CD4-positive, alpha-beta T cell treated with Interleukin-10 for 1 hour (primary cell): ENCODE measurements at regions not wholly inside any gene's neighbourhood (a gene's known extent, or its start where the extent isn't known, plus 50 kb on each side); places are given as distances from the start of the nearest gene placed in this dataset.
"Not testable (repeated sequence)": the region's sequence is repeated elsewhere in the genome, so short reads cannot be mapped to it uniquely, and the experiment has no call there.

Experiments
- DNase-seq: peaks from one replicate; pipeline ENCODE4 v3.0.0-alpha.2; 2020

DNA sequence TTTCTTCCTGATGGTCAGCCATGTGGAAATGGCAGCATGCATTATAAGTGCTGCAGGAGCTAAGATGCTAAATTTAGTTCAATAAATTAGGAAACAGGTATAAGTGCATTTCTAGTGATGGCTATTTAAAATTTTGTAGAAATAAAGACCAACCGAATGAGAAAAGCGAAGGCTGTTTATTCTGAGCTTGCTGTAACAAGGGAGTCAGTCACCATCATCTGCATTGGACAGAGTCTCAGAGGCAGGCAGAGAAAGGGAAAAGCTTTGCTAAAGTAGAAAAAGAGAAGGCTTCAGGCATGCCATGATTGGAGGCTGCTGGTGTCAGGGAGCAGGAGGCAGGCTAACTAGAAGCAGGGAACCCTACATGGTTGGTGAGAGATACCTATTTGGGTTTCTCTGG, 451.0 kb downstream of the EDEM1 start:
- no peak for DNase-seq

DNA sequence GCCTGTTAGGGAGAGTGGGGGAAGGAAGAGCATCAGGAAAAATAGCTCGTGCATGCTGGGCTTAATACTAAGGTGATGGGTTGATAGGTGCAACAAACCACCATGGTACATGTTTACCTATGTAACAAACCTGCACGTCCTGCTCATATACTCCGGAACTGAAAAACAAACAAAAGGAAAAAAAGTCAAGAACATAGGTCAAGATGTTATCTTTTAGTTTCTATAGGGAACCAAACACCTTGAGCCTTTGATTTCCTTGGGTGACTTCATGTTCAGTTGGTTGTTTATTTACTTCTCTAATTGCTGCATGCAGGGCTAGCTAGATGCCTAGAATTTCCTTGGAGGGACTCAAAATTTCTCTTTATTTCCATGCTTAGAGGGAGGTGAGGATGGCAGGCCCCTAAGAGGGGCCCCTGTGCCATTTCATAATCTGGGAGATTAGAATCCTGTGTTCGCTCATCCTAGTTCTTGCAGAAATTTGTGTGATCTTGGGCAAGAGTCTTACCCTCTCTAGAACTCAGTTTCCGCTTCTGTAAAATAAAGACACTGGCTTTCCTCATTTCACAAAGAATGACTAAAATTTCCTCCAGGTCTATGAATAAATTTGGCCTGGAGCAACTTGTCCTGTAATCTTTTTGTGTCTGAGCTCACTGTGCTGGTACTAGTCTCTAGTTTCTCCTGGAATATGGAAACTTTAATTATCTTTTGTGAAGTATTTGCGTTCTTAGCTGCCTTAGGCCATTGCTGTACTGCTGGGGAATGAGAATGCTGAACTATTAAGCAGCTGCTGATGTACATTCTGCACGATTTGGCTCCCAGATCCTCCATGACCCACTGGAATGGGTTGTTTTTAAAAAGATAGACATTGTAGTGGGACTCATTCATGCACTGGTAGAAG, 457.5 kb downstream of the EDEM1 start:
- DNase-seq: no peak

DNA sequence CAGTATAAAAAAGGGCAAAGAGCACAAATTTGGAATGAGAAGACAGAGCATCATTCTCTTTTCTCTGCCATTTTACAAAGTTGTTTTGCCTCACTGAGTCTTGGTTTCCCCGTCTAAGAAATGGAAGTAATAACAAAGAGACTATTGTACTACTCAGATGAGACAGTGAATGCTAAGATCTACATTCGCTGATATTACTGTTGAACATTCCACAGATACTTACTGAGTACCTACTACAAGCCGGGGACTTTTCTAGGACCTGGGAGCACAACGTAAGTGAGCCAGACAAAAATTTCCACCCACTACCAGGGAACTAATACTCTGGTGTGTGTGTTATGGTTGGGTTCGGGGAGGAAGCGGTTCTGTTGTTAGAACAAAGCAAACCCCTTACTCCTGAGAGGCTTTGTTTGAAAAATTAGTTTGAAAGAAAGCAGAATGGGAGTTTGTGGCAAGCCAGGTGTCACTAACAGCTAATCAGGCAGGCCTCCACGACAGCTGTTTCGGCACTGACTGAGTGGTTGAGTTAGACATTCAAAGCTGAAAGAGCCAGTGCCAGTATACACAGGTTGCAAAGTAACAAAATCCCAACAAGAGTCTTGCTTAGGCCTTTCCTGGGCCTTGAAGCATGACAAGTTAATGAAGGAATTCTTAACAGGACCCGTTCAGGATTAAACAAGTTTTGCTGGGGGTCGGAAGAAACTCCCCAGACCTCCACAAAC, 458.3 kb downstream of the EDEM1 start:
- no peak for DNase-seq

DNA sequence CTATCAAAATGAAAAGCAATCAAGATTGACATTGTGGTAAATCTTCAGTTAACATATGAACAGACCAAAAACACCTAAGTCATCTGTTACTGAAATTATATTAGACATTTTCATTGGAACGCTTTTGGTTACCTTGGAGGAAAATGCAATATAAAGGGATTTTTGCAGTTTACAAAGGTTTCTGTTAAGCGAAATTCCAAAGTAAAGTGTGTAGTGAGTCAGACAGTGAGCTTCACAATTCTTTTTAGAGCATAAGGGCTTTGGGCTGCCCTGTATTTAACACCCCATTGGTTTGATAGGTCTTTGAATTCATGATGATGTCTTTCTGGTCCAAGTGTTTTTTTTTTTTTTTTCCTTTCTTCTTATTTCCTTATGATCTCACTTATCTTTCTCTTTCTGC, 462.8 kb downstream of the EDEM1 start:
- no peak for DNase-seq

DNA sequence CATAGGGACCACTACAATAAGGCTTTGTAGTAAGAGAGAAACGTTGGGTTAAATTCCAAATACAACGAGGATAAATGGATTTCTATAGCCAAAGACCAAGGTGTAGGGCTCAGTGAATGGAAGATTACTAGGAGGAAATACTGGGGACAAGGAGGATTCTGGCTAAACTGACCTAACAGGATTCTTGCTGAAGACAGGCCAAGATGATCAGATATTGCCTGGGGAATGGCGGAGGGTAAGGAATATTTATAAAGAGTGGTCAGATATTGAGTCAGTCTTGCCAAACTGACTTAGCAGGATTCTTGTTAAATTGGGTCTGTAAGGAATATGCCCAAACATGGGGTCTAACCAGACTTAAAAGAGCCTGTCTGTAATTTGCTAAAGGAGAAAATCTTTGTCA, 463.8 kb downstream of the EDEM1 start:
- DNase-seq: no peak

DNA sequence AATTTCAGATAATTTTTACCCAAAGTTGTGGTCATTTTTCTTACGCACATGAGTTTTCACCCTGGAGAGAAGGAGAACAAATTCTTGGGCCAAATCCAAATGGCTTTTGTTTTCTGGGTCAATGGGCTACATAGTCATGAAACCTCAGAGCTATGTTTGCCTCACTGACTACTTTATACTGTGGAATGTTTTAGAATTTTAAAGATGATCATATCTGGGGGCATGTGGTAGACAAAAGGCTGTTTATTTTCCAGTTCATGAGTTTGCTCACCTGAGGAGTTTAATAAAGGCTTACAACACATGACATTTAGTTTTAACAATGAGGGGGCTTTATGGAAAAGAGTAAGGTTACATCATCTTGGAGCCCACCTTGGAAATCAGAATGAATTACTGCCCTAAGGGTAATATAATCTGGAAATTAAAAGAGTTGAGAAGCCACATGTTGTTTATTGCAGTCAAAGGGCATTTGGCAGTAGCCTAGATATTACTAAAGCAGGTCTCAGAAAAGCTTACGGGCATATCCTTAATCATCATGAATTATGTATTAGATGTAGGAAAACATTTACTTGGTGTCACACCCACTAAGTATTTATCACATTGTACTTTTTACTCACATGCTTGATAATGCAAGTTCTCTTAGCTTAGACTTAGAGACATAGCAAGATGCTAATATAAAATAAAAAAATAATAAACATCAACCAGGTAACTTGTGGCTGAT, 466.1 kb downstream of the EDEM1 start:
- no peak for DNase-seq

DNA sequence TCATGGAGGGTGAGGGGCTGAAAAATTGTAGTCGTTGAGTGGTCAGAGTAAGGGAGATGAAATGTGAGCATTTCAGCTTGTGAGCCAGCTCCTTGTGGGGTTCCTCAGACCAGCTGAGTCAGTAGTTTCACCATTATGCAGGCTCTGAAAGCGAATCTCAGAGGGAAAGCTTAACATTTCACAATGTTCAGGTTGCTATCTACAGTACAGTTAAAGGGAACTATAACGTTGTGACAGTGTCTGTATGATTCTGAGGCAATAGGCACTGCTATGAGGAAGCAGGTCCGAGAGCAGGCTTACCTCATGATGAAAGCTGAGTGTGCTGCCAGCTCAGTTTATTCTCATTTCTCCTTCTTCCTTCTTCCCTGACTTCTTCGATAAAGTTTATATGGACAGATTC, 469.6 kb downstream of the EDEM1 start:
- peak; percentile 8 for DNase-seq

DNA sequence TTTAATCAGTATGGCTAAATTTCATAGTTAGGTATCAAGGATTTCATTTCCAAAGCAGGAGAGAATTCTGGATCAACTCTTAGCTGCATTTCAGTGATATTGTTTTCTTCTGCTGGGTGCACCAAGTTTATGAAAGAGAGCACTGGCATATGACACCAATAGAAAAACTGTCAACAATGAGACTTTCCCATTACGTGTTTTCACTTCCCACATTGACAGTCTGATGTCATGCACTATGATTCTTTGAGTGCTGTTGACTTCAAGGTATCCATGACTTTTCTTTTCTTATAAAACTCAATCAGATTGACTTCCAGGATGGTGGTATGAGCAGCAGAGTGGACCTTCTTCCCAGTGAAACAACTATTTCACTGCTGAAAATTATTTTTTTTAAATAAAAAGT, 476.1 kb downstream of the EDEM1 start:
- DNase-seq: no peak

DNA sequence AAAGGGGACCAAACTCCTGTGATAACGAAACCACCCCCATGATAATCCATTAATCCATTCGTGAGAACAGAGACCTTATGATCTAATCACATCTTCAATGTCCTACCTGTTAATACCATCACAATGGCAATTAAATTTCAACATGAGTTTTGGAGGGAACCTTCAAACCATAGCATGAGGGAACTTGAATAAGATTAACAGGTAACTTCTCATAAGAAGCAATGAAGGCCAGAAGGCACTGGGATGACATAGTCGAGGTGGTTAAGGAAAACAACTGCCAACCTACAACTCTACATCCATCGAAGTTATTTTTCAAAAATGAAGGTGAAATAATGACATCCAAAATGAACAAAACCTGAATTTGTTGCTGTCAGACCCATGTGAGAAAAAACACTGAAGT, 478.9 kb downstream of the EDEM1 start:
- DNase-seq: no peak

DNA sequence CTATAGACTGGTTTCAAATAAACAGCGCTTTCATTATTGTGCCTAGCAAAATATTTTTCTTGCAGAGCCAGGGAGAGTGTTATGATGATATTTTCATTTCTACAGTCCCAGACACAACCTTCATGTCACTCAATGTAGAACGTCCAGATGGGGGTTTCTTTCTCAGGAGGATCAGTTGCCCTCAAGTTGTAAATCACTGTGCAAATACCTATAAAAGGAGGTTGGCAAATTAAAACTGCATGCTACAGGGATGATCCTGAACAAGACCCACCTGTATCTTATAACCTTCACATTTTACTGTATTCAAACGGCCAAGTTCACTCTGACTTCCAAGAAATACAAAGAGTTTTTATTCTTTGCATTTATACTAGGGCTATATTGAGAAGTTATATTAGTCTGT, 486.0 kb downstream of the EDEM1 start:
- no peak for DNase-seq

DNA sequence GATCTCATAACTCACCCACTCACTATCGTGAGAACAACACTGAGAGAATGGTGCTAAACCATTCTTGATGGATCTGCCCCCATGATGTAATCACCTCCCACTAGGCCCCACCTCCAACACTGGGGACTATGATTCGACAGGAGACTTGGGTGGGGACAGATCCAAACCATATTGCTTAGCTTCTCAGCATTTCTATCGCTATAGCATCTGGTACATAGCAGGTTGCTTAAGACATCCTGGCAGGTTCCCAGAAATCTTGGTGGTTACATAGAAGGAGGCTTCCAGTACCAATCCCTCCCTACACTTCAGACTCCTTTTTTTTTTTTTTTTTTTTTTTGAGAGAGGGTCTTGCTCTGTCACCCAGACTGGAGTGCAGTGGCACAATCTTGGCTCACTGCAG, 487.8 kb downstream of the EDEM1 start:
- DNase-seq: no peak

DNA sequence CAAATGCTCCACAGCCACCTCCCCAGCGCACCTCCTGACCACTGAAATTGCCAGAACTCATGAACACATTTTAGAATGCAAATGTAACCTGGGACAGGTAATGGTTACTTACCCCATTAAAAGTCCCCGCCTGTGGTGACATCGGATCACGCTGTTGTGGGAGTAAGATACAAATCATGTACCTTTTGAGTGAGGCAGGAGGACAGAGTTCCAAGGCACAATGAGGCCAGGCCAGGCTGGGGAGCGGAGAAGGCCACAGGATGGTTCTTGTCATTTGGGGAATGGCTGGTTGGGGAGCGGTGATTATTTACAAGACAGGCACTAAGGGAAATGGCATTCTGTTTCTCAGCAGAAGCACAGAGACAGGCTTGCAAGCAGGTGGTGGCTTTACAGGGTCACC, 490.0 kb downstream of the EDEM1 start:
- DNase-seq: no peak

DNA sequence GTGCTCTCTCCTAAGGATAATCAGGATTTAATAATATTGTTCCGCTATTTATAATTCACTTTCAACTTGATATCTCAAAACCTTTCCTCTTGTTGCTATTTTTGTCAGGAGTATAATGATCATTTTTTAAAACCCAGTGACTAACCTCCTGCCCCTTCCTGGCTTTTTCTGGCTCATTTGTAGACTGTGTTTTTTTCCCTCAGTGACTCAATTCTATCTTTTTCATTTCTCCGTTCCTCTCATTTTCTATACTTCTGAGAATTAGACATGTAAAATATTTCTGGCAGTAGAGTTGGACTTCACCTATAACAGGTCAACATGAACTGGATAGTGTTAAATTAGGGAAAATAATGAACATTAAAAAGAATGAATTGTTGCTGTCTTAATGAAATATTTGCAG, 490.7 kb downstream of the EDEM1 start:
- no peak for DNase-seq

DNA sequence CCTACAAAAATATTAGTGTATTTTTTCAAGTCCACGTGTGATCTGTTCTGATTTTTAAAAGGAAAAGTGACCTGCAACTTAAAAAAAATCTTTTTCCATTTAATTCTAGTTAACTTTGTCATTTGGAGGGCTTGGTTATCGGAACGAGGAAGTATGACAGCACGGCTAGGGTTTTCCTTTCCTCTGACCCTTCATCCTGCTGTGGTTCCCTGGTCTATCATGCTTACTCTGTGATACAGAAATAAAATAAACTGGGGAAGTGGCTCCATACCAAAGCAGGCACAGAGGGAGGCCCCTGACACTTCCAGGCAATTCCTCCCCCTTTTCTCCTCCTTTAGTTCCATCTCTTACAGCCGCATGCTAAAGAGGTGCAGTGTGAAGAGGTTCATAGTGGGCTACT, 491.3 kb downstream of the EDEM1 start:
- no peak for DNase-seq

DNA sequence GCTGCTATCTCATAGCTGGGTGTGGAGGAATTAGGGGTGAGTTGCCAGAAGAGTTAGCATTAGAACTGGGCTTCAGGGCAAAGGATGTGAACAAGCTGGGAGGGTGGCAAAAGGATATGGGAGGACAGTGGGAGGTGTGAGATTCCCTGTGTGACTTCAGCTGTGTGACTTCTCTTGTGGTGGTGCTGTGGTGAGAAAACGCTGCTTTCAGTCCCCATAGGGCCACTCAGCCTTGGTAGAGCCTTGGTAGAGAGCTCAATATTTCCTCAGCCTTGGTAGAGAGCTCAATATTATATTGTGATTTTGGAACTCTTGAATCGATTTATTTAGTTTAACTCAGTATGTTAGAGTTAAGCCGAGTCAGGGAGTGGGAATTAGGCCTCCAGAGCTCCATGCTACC, 499.7 kb downstream of the EDEM1 start:
- DNase-seq: no peak

DNA sequence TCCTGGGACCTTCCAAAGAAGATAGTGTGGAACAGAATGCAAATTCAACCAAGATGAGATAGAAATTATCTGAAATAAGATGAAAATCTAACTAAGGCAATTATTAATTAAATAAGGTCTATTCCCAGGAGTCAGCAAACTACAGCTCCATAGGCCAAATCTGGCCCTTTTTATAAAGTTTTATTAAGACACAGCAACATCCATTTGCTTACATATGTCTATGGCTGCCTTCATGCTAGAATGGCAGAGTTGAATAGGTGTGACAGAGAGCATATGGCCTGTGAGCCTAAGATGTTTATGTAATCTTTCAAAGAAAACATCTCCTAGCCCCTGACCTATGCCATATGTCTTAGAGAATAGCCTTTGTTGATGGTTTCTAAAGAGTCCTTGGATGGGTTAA, 503.0 kb downstream of the EDEM1 start:
- no peak for DNase-seq

DNA sequence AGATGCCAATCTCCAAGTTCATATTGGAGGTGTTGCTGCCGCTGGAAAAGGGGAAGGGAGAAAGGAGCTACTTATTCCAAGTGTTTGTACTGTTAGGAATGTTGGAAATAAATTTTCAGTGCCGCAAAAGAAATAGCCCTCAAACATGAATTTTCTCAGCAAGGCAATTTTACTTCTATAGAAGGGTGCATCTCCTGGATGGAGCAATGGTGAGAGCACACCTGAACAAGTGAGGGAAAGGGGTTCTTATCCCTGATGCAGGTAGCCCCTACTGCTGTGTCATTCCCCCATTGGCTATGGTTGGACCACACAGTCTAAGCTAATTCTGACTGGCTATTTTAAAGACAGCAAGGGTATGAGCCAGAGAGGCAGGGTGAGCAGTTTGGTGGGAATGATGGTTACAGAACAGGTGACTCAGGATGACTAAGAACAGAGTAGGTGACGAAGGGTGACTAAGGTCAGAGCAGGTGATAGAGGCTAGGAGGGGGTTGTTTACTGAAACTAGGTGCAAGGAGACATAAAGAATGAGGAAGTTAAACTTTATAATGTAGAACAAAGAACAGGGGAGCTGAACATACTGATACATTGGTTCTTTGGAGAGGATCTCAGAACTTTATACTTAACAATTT, 503.5 kb downstream of the EDEM1 start:
- DNase-seq: no peak

DNA sequence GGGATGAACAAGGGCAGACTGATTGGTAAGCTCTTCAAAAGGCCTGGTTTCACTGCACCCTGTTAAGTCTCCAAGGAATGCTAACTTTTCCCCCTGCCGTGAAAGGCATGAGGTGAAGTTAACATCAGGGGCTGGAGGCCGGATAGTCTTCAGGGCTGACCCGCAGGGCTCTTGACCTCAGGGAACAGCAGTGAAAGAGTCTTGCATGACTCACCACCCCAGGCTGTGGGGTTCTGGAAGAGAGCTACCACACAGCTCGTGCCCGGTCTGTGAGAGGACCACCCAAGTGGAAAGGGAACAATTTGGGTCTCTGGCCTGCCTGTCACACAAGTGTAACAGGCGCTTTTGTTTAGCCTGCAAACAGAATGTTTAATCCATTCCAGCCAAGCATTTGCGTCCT, 504.9 kb downstream of the EDEM1 start:
- DNase-seq: no peak

DNA sequence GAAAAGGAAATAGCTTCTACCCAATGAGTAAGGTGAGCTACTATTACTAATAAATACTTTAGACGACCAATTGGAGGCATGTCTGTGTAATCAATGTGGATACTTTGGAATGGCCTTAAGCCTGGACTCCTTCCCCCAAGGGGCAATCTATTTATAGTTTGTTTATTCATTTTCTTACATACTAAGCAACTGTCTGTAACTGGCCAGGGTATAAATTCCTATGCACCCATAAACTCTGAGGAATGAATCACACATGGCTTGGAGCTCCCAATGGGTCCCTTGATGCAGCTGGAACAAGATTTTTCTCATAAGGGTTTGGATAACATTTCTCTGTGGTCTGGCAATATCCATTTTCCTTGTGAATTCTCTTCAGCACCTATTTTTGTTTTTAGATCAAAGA, 506.8 kb downstream of the EDEM1 start:
- DNase-seq: no peak

DNA sequence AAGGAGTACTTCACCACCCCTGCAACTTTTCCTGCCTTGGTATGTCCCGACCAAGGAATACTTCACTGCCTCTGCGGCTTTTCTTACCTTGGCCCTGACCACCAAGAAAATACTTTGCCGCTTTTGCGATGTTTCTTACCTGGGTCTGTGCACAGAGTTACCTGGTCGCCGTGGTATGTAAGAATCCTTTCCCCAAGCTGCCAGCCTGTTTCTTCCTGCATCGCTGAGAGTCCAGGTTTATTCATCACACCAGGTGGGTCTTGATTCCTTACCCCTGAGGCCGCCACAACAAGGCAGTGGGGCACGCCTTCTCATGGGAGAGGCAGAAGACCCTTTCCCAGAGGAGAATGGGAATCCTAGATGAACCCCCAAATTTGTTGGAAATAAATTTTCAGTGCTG, 511.3 kb downstream of the EDEM1 start:
- no peak for DNase-seq

DNA sequence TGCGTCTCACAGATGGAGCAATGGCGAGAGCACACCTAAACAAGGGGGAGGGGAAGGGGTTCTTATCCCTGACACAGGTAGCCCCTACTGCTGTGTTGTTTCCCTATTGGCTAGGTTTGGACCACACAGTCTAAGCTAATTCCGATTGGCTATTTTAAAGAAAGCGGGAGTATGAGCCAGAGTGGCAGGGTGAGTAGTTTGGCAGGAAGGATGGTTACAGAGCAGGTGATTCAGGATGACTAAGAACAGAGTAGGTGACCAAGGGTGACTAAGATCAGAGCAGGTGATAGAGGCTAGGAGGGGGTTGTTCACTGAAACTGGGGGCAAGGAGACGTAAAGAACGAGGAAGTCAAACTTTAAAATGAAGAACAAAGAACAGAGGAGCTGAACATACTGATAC, 511.8 kb downstream of the EDEM1 start:
- DNase-seq: no peak

DNA sequence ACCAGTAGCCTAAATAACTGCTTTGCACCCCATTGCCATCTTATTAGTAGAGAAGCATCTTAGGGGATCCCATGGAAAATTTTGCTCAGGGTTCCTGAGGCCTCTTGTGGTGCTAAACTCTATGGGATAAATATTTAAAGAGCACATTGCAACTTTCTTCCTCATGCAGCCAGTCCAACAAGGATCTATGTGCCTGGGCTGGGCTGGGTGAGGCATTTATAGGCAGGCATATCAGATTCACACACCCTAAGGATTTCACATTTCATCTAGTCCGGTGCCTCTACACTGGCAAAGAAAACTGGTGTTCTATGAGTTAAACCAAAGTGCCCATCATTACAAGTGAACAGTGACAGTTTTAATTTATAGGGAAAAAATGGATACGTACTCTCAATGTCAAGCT, 512.3 kb downstream of the EDEM1 start:
- no peak for DNase-seq

DNA sequence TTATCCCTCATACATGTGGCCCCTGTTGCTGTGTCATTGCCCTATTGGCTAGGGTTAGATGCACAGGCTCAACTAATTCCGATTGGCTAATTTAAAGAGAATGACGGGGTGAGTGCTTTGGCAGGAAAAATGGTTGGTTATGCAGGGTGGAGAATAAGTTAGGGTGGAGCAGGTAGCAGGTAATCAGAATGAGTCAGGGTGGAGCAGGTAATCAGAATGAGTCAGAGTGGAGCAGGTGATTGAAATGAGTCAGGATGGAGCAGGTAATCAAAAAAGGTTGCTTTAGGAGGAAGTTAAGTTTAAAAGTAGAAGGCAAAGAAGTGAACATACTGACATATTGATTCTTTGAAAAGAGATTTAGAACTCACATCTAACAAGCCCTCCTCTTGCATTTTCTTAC, 513.5 kb downstream of the EDEM1 start:
- not testable (repeated sequence) for DNase-seq
